ENCODE measurements at regions not wholly inside any gene's neighbourhood (a gene's known extent, or its start where the extent isn't known, plus 50 kb on each side); places are given as distances from the start of the nearest gene placed in this dataset.

GRCh38 chr4:126532527-126532926 is 1100.2 kb upstream of the INTU start:
- TF ChIP-seq CSDC2 (CRISPR knock-in tag; IDR thresholded peaks at IDR 0.05) (no peak), ARNTL (CRISPR knock-in tag; IDR thresholded peaks at IDR 0.05; ENCODE audit: borderline replicate concordance, low read depth) (no peak), POU6F1 (CRISPR knock-in tag; IDR thresholded peaks at IDR 0.05; ENCODE audit: borderline replicate concordance, low read depth) (no peak), PPARA (CRISPR knock-in tag; IDR thresholded peaks at IDR 0.05; ENCODE audit: borderline replicate concordance) (no peak), PATZ1 (CRISPR knock-in tag; IDR thresholded peaks at IDR 0.05; ENCODE audit: borderline replicate concordance) (no peak), ZFP30 (CRISPR knock-in tag; IDR thresholded peaks at IDR 0.05) (no peak), ESRRG (CRISPR knock-in tag; IDR thresholded peaks at IDR 0.05) (no peak), CREB5 (CRISPR knock-in tag; IDR thresholded peaks at IDR 0.05; ENCODE audit: low read depth) (no peak), ZNF8 (CRISPR knock-in tag; IDR thresholded peaks at IDR 0.05) (no peak), ZFP3 (CRISPR knock-in tag; IDR thresholded peaks at IDR 0.05) (no peak), RARB (CRISPR knock-in tag; IDR thresholded peaks at IDR 0.05) (no peak), TOX (CRISPR knock-in tag; IDR thresholded peaks at IDR 0.05; ENCODE audit: borderline replicate concordance) (no peak)
